WTC11 (cell line): ENCODE measurements at regions not wholly inside any gene's neighbourhood (a gene's known extent, or its start where the extent isn't known, plus 50 kb on each side); places are given as distances from the start of the nearest gene placed in this dataset.
A peak's percentile ranks its signal among the peaks of the same experiment; 100 is the strongest.

Experiments used
- ATAC-seq: fragments of 200-7000 bp; cut with Tn5 transposase; 2 replicates; pipeline ENCODE4 v1.10.0; 2021; ENCODE audit warnings: mild to moderate bottlenecking, moderate library complexity
- CTCF ChIA-PET: fragments of 300-600 bp; sonication (Branson Sonifier 250); formaldehyde crosslinking; loops from one replicate; lab custom pipeline; 2021; ENCODE audit warnings: antibody characterized with exemption; lab: Charles Lee
- POLR2A ChIA-PET: fragments of 350-600 bp; sonication (Branson Sonifier 250); formaldehyde crosslinking; loops from one replicate; lab custom pipeline; 2021; ENCODE audit warnings: antibody characterized with exemption; lab: Charles Lee
- DNase-seq: peaks from one replicate; pipeline ENCODE4 v3.0.0; 2021; ENCODE audit warnings: low spot score
- H3K27ac Mint-ChIP-seq: 2 replicates; pipeline ENCODE4 v1.8.0; 2021; ENCODE audit warnings: mixed read lengths
- H3K27me3 Mint-ChIP-seq: 2 replicates; pipeline ENCODE4 v1.8.0; 2021; ENCODE audit warnings: low read depth, mild to moderate bottlenecking, moderate library complexity, mixed read lengths
- H3K36me3 Mint-ChIP-seq: 2 replicates; pipeline ENCODE4 v1.8.0; 2021; ENCODE audit warnings: mixed read lengths
- H3K4me1 Mint-ChIP-seq: 2 replicates; pipeline ENCODE4 v1.8.0; 2022; ENCODE audit warnings: mixed read lengths
- H3K4me3 Mint-ChIP-seq: 2 replicates; pipeline ENCODE4 v1.8.0; 2021; ENCODE audit warnings: mild to moderate bottlenecking, moderate library complexity, mixed read lengths
- H3K9me3 Mint-ChIP-seq: 2 replicates; pipeline ENCODE4 v1.8.0; 2021; ENCODE audit warnings: mixed read lengths
- EMX1 ChIP-seq: fragments of 250-450 bp; sonication (Bioruptor Pico); IDR thresholded peaks from 2 replicates; pipeline ENCODE4 v1.8.0; 2021; ENCODE audit warnings: mild to moderate bottlenecking
- GABPB1 ChIP-seq: sonication (generic); formaldehyde crosslinking; IDR thresholded peaks from 2 replicates; pipeline ENCODE4 v1.8.1; 2023; ENCODE audit warnings: mild to moderate bottlenecking, missing genetic modification reagents
- JAZF1 ChIP-seq: fragments of 250-450 bp; sonication (Bioruptor Pico); IDR thresholded peaks from 2 replicates; pipeline ENCODE4 v1.9.0; 2021; ENCODE audit warnings: moderate library complexity, mild to moderate bottlenecking, inconsistent platforms
- USF1 ChIP-seq: sonication (generic); formaldehyde crosslinking; IDR thresholded peaks from 2 replicates; pipeline ENCODE4 v1.8.0; 2022; ENCODE audit warnings: mild to moderate bottlenecking, missing genetic modification reagents
- ZNF532 ChIP-seq: fragments of 250-450 bp; sonication (Bioruptor Pico); IDR thresholded peaks from 2 replicates; pipeline ENCODE4 v1.9.0; 2021; ENCODE audit warnings: mild to moderate bottlenecking, borderline replicate concordance
- TF ChIP-seq, protein P1 (sequence below): sonication (generic); formaldehyde crosslinking; IDR thresholded peaks from 2 replicates; pipeline ENCODE4 v1.8.1; 2023; ENCODE audit warnings: mild to moderate bottlenecking, missing genetic modification reagents
- TF ChIP-seq, protein P2 (sequence below): sonication (generic); formaldehyde crosslinking; IDR thresholded peaks from 2 replicates; pipeline ENCODE4 v1.8.1; 2023; ENCODE audit warnings: mild to moderate bottlenecking, moderate library complexity, missing genetic modification reagents
- TF ChIP-seq, protein P3 (sequence below): fragments of 250-450 bp; sonication (Bioruptor Pico); IDR thresholded peaks from 2 replicates; pipeline ENCODE4 v2.1.2; 2022; ENCODE audit warnings: mild to moderate bottlenecking, moderate library complexity

DNA sequence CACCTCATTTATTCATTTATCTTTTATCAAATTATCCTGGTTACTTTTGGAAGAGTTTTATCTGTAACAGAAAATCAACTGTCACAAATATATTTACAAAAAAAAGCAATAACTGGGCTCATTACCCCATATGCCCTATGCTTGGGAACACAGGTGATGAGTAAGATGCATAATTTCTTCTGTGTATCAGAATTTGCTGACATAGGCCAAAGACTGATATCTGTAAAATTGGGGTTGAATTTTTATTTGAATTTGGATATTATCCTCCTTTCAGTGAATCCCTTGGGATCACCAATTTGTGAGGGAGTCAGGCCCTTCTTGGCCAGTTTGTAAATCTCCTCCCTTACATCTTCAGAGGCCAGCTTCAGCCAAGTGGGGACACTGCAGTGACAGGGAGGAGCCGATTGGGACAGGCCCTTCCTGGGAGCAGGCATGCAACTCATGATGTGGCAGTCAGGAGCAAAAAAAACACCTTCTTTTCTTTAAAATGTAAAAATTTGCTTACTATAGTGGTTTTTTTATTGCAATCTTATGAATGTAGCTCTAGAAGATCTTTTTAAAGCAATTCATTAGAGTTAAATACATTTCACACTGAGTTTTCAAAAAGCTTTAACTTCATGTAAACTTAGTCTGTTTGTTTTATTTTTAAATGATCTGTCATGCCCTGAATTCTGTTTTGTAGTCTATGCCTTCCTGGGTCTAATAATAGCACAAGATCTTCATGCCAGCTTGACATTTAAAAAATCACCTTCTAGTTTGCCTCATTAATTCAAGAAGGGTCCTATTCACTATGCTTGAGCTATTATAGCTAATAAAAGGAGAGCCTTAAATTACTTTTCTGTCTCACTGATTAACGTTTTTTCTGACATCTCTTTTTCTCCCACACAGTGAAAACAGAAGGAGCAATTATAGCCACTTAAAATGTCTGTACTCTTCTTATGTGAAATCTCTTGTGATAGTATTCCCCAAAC is 136.6 kb upstream of the SPRY1 start:
- POLR2A ChIA-PET: no interaction called here
- H3K9me3 Mint-ChIP-seq: no peaks in the 10 kb centered on the region
- H3K36me3 Mint-ChIP-seq: peaks cover 2% of the 10 kb centered on the region; the same call in 1 of the 2 replicates
- no peaks in the 10 kb centered on the region for H3K27me3 Mint-ChIP-seq
- peaks cover 11% of the 10 kb centered on the region; the same call in 1 of the 2 replicates for H3K4me1 Mint-ChIP-seq
- TF ChIP-seq, protein P1, sequence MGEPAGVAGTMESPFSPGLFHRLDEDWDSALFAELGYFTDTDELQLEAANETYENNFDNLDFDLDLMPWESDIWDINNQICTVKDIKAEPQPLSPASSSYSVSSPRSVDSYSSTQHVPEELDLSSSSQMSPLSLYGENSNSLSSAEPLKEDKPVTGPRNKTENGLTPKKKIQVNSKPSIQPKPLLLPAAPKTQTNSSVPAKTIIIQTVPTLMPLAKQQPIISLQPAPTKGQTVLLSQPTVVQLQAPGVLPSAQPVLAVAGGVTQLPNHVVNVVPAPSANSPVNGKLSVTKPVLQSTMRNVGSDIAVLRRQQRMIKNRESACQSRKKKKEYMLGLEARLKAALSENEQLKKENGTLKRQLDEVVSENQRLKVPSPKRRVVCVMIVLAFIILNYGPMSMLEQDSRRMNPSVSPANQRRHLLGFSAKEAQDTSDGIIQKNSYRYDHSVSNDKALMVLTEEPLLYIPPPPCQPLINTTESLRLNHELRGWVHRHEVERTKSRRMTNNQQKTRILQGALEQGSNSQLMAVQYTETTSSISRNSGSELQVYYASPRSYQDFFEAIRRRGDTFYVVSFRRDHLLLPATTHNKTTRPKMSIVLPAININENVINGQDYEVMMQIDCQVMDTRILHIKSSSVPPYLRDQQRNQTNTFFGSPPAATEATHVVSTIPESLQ (CRISPR knock-in tag): no peak
- no peak for TF ChIP-seq ZNF532 (CRISPR knock-in tag)
- no peak for TF ChIP-seq JAZF1 (CRISPR knock-in tag)
- CTCF ChIA-PET: interaction anchor here (0.6 kb wide), 1 partner anchor 157 kb away, joined by 3 read pairs; no protein-coding TSS in a partner anchor
- no peak overlapping the region for H3K27ac Mint-ChIP-seq
- ATAC-seq (peak; percentile 30; the same call in 1 of the 2 replicates), DNase-seq (no peak)
- H3K4me3 Mint-ChIP-seq: no peak overlapping the region

DNA sequence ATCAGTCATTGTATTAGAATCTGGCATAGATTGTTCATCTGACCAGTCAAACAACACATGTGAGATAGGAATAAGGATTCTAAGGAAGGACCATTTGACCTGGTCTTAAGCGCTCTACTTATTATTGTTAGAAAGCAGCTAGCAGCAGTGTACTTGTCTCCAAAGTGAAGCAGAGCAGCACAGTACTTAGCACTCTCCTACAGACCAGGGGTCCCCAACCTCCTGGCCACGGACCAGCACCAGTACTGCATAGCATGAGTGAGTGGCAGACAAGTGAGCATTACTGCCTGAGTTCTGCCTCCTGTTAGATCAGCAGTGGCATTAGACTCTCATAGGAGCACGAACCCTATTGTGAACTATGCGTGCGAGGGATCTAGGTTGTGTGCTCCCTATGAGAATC is 135.9 kb upstream of the SPRY1 start:
- TF ChIP-seq USF1 (no peak), GABPB1 (CRISPR knock-in tag) (no peak)
- H3K4me1 Mint-ChIP-seq: peaks cover 11% of the 10 kb centered on the region; the same call in 1 of the 2 replicates

GRCh38 chr4:123262080-123262479 is 134.5 kb upstream of the SPRY1 start:
- ChIA-PET CTCF (interaction anchor here (1.1 kb wide), 1 partner anchor 9 kb away, joined by 5 read pairs; no protein-coding TSS in a partner anchor), POLR2A (no interaction called here)
- Mint-ChIP-seq H3K27ac (no peak overlapping the region), H3K4me3 (no peak overlapping the region), H3K27me3 (no peaks in the 10 kb centered on the region), H3K36me3 (no peaks in the 10 kb centered on the region), H3K4me1 (peaks cover 16% of the 10 kb centered on the region), H3K9me3 (no peaks in the 10 kb centered on the region)
- DNase-seq (no peak), ATAC-seq (no peak)
- TF ChIP-seq EMX1 (CRISPR knock-in tag): no peak
- TF ChIP-seq, protein P2, sequence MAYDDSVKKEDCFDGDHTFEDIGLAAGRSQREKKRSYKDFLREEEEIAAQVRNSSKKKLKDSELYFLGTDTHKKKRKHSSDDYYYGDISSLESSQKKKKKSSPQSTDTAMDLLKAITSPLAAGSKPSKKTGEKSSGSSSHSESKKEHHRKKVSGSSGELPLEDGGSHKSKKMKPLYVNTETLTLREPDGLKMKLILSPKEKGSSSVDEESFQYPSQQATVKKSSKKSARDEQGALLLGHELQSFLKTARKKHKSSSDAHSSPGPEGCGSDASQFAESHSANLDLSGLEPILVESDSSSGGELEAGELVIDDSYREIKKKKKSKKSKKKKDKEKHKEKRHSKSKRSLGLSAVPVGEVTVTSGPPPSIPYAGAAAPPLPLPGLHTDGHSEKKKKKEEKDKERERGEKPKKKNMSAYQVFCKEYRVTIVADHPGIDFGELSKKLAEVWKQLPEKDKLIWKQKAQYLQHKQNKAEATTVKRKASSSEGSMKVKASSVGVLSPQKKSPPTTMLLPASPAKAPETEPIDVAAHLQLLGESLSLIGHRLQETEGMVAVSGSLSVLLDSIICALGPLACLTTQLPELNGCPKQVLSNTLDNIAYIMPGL (CRISPR knock-in tag): no peak

More for the DNA sequence above, 135.9 kb upstream of the SPRY1 start:
- peak; percentile 43; the same call in 1 of the 2 replicates for ATAC-seq
- Mint-ChIP-seq H3K9me3 (no peaks in the 10 kb centered on the region), H3K27ac (no peak overlapping the region), H3K4me3 (no peak overlapping the region), H3K27me3 (no peaks in the 10 kb centered on the region), H3K36me3 (peaks cover 2% of the 10 kb centered on the region; the same call in 1 of the 2 replicates)
- ChIA-PET CTCF (no interaction called here), POLR2A (no interaction called here)
- DNase-seq: no peak

- Mint-ChIP-seq H3K36me3 (no peaks in the 10 kb centered on the region), H3K27ac (no peak overlapping the region), H3K27me3 (no peaks in the 10 kb centered on the region), H3K4me3 (no peak overlapping the region), H3K4me1 (peaks cover 6% of the 10 kb centered on the region), H3K9me3 (no peaks in the 10 kb centered on the region)
- ChIA-PET POLR2A (no interaction called here), CTCF (no interaction called here)
- no peak for DNase-seq
- ATAC-seq: no peak
- TF ChIP-seq, protein P3, sequence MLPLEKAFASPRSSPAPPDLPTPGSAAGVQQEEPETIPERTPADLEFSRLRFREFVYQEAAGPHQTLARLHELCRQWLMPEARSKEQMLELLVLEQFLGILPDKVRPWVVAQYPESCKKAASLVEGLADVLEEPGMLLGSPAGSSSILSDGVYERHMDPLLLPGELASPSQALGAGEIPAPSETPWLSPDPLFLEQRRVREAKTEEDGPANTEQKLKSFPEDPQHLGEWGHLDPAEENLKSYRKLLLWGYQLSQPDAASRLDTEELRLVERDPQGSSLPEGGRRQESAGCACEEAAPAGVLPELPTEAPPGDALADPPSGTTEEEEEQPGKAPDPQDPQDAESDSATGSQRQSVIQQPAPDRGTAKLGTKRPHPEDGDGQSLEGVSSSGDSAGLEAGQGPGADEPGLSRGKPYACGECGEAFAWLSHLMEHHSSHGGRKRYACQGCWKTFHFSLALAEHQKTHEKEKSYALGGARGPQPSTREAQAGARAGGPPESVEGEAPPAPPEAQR (CRISPR knock-in tag): no peak
Measured at GRCh38 chr4:123265443-123265842, 131.2 kb upstream of the SPRY1 start.
